Stomach smooth muscle (tissue), 2 donors: ENCODE measurements at regions not wholly inside any gene's neighbourhood (a gene's known extent, or its start where the extent isn't known, plus 50 kb on each side); places are given as distances from the start of the nearest gene placed in this dataset.

Source experiments
- H3K27ac ChIP-seq: one replicate; pipeline ENCODE4 v1.7.0; 2013; ENCODE audit warnings: mild to moderate bottlenecking, low read length, inconsistent platforms
- H3K27me3 ChIP-seq, 2 donors: one replicate each; pipeline ENCODE4 v1.7.0; 2013; ENCODE audit warnings: low read length in 2 of 2; ENCODE audit not compliant: insufficient read depth in 2 of 2, control insufficient read depth in 1 of 2
- H3K36me3 ChIP-seq, 2 donors: one replicate each; pipeline ENCODE4 v1.7.0; 2013; ENCODE audit warnings: low read length in 2 of 2; ENCODE audit not compliant: control insufficient read depth in 2 of 2, insufficient read depth in 2 of 2
- H3K4me1 ChIP-seq: one replicate; pipeline ENCODE4 v1.7.0; 2013; ENCODE audit warnings: low read length; ENCODE audit not compliant: control insufficient read depth, insufficient read depth
- H3K4me3 ChIP-seq, 2 donors: one replicate each; pipeline ENCODE4 v1.7.0; 2013; ENCODE audit warnings: low read length in 2 of 2
- H3K9ac ChIP-seq, 2 donors: one replicate each; pipeline ENCODE4 v1.7.0; 2013; ENCODE audit warnings: low read length in 2 of 2, mild to moderate bottlenecking in 1 of 2
- H3K9me3 ChIP-seq, 2 donors: one replicate each; pipeline ENCODE4 v1.7.0; 2013; ENCODE audit warnings: low read length in 2 of 2; ENCODE audit not compliant: control insufficient read depth in 2 of 2
- donor health status: healthy.
- donor health status: Pancreatic carcinoma.

DNA sequence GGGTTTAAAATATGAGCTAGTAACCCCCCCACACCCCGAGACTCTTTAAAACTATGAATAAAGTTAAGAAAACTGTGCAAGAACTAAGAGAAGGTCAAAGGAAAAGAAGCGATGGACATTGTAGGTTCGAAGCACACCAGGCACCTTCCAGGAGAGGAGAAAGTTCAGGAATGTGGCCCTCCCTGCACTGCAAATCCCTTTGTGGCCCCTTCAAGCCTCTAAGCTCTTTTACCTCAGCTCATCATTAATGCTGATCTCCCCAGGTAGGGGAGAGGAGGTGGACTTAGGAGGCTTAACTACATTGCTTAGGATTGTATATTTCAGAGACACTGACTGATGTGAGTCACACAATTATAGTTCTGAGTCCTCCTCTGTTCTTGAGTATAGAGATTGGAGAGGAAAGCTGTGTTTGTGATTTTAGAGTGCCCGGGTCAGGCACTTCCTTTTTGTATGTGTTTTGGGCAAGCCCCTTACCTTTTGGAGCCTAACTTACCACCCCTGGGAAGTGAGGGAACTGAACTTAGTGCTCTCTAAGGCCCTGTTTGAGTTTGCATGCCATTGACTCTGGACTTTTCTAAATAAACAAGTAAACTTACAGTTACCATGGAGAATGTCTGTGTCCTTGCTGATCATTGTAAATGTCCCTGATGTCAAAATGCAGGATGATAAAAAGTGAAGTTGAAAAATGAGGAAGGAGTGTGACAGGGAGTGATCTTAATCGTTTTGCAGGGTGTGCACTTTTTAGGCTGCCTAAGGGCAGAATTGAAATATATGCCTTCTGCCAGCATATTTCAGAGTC lies 140.8 kb upstream of the ZEB2 start:
- Histone ChIP-seq H3K27ac (no peak overlapping the region), H3K9ac (no peak overlapping the region), H3K27me3 (no peaks in the 10 kb centered on the region), H3K4me3 (no peak overlapping the region), H3K4me1 (no peaks in the 10 kb centered on the region), H3K36me3 (no peaks in the 10 kb centered on the region), H3K9me3 (no peaks in the 10 kb centered on the region)

DNA sequence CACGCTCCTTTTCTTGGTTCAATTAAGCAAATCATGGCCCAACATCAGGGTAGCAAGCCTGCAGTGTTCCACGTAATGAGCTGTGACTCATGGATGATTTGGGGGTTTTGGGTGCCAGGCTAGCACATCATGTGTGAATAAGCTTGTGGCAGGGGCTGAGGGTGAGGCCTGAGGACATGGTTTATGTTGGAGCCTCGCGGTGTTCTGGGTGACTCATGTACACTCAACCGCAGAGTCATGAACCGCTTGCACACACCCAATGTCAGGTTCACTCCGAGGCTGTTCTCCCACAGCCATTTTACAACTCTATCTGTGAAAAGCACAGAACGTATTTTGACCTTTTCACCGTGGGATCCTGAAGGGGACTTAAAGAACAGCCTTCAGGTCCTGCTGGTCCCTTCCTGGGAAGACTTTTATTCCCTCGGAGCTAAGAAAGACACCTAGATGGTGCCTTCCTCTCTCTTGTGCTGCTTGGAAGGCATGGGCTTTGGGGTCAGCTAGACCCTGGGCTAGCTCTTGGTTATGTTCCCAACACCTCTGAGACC lies 139.9 kb upstream of the ZEB2 start:
- H3K9me3 ChIP-seq = no peaks in the 10 kb centered on the region
- H3K36me3 ChIP-seq = no peaks in the 10 kb centered on the region
- no peak overlapping the region for H3K9ac ChIP-seq
- no peak overlapping the region for H3K4me3 ChIP-seq
- H3K27me3 ChIP-seq = no peaks in the 10 kb centered on the region
- no peak overlapping the region for H3K27ac ChIP-seq
- H3K4me1 ChIP-seq = no peaks in the 10 kb centered on the region

DNA sequence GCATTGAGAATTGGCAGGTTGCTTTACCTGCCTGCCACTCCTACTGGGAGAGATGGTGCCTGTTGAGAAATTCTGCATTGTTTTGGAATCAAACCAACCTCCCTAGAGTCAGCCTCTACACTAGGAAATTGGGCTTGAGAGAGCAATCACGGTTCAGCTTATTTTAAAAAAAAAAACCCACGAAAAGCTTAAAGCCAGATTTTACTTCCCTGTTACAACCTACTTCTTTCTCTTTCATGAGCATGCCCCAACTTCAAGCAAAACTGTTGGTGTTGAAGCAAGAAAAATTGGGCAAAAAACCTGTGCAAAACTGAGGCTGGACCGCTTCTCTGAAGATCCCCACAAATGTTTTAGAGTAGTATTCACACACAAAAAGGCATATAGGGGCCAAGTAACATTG lies 134.6 kb upstream of the ZEB2 start:
- H3K36me3 ChIP-seq = no peaks in the 10 kb centered on the region
- no peak overlapping the region for H3K9ac ChIP-seq
- no peak overlapping the region for H3K4me3 ChIP-seq
- no peaks in the 10 kb centered on the region for H3K4me1 ChIP-seq
- no peaks in the 10 kb centered on the region for H3K9me3 ChIP-seq
- no peak overlapping the region for H3K27ac ChIP-seq
- no peaks in the 10 kb centered on the region for H3K27me3 ChIP-seq

DNA sequence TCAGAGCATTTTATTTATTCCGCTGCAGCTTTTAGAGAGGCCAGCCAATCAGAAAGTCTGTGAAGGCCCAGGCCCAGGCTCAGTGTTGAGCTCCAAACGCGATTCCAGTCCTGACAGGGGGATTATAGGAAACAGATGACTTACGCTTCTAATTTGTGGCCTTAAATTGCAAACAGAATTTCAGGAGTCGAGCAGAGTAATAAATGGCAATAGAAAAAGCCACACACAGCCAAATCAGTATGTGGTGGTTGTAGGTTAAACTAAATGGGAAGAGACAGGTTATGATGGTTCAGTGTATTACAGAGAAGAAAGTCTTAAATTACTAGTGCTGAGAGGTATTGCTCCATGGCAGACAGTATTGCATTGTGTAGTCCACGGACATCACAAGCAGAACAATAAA lies 131.0 kb upstream of the ZEB2 start:
- Histone ChIP-seq H3K9me3 (no peaks in the 10 kb centered on the region), H3K27ac (no peak overlapping the region), H3K27me3 (no peaks in the 10 kb centered on the region), H3K4me1 (no peaks in the 10 kb centered on the region), H3K4me3 (no peak overlapping the region), H3K36me3 (no peaks in the 10 kb centered on the region), H3K9ac (no peak overlapping the region)

DNA sequence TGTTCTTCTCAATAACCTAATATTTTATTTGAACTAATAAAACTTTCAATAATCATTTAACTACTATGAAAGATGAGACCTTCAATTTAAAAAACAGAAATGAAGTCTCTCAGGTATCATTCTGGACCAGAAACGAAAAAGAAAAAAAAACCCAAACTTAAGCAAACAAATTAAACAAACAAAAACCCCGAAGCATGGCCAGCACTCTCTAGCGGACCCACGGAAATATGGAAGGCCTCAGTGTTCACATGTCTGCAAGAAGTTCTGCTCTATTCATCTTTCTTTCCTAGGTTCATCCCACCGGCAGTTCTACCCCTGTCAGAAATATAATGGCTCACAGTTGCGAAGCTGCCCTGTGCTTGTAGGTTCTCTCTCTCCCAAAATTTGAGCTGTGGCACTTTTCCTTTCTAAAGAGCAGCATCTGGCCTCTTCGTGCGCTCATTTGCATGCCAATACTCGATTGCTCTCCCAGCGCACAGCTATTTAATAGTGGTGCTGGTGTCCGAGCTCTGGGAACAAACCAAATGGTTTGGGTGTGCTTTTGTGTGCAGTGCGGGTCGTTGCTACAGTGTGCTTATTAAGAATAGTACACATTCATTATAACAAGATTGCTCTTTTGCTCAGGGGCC lies 129.0 kb upstream of the ZEB2 start:
- H3K27ac ChIP-seq = no peak overlapping the region
- no peak overlapping the region for H3K9ac ChIP-seq
- no peaks in the 10 kb centered on the region for H3K36me3 ChIP-seq
- H3K4me3 ChIP-seq = no peak overlapping the region
- H3K4me1 ChIP-seq = no peaks in the 10 kb centered on the region
- no peaks in the 10 kb centered on the region for H3K27me3 ChIP-seq
- H3K9me3 ChIP-seq = no peaks in the 10 kb centered on the region

DNA sequence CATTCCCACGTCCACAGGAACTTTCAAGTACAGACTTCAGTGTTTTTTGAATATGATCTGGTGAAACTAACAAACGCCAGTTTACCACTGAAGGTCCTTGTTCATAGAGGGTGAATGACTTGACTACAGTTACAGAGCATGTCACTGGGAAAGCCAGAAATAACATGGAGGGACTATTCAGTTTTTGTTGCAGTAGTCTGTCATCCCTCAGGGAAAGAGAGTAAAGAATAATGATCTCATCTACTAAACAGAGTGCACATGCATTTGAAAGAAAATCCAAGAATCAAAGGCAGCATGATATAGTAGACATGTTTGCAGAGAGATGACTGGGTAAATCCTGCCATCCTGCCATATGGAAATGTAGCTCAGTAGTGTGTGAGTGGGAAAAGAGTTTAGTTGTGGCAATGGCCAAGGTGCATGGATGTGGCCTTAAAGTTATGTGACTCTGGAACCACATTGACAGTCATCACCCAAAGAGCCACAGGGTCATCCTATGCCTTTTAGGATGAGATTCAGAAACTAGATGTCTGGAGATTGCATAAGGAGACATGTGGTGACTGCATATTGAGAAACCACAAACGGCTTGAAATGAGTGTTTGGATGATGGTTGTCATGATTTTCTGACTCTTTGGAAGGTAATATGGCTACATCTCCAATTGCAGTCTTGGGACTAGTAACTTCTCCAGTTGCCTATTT lies 125.3 kb upstream of the ZEB2 start:
- Histone ChIP-seq H3K36me3 (no peaks in the 10 kb centered on the region), H3K4me3 (no peak overlapping the region), H3K9ac (no peak overlapping the region), H3K27ac (no peak overlapping the region), H3K27me3 (no peaks in the 10 kb centered on the region), H3K9me3 (no peaks in the 10 kb centered on the region), H3K4me1 (no peaks in the 10 kb centered on the region)

DNA sequence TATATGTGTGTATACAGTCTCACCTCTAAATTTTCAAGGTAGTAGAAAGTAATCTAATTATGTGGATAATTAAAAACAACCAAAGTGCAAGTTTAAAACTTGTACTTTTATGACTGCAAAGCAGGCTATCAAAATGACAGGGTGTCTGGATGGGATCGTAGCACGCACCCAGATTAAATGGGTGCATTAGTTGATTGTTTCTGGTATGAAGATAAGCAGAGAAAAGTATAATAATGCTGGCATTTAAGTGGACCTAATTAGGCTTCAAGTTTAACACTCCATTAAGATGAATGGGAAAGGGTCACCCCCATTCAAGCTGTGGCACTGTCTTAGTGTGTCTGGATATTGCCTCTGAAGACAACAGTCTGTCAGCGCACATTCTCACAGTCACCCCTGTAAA lies 124.6 kb upstream of the ZEB2 start:
- Histone ChIP-seq H3K4me1 (no peaks in the 10 kb centered on the region), H3K27me3 (no peaks in the 10 kb centered on the region), H3K36me3 (no peaks in the 10 kb centered on the region), H3K9ac (no peak overlapping the region), H3K27ac (no peak overlapping the region), H3K4me3 (no peak overlapping the region), H3K9me3 (no peaks in the 10 kb centered on the region)

DNA sequence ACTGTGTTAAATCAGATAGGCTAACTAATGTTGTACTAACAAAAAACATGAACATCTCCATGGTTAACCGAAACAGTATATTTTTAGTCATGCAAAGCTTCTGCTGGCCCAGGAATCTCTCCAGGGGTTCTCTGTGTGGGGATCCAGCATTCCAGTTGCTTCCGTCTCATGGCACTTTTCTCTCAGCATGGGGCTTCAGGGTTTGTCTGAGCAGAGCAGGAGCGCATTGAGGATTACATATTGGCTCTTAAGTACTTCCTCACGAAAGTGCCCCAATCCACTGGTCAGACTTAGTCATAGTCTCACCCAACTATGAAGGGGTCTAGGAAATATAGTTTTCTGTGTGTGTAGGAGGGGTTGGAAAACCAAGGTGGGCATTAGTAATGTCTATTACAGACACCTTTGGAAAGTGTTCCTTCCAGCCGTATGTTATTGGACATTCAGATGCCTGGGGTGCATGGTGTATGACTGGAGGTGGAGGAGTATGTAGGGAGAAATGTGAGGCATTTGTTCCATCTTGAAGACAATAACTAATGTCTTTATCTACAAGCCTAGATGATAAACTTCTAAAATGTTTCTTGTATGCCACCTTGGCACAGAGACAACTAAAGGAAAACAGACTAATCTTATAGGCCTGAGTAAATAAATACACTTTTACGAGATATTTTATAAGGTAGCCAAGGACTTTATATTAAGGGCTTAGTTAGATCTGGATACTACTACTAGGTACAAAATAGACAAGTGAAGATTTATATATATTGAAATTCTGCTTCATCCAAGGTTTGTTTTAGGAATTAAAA lies 123.8 kb upstream of the ZEB2 start:
- H3K9ac ChIP-seq = no peak overlapping the region
- no peaks in the 10 kb centered on the region for H3K9me3 ChIP-seq
- no peak overlapping the region for H3K4me3 ChIP-seq
- no peaks in the 10 kb centered on the region for H3K27me3 ChIP-seq
- no peaks in the 10 kb centered on the region for H3K36me3 ChIP-seq
- no peaks in the 10 kb centered on the region for H3K4me1 ChIP-seq
- no peak overlapping the region for H3K27ac ChIP-seq

DNA sequence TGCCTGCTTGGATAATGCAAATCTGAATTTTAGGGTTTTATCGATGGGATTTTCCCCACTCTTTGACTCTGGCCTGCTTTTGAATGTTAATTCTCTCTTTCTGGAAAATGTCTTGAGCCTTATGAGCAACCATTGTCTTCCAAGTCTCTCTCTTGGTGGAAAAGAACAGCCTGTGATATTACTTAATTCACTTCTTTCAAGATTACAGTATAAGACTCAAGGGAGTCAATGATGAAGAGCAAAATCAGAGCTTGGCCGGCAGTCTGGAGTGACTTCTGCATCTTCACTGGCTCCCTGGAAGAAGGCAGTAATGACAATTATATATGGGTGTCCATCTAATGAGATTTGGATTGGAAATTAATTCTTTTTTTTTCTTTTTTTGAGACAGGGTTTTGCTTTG lies 122.9 kb upstream of the ZEB2 start:
- Histone ChIP-seq H3K27ac (no peak overlapping the region), H3K27me3 (no peaks in the 10 kb centered on the region), H3K4me1 (no peaks in the 10 kb centered on the region), H3K36me3 (no peaks in the 10 kb centered on the region), H3K9ac (no peak overlapping the region), H3K9me3 (no peaks in the 10 kb centered on the region), H3K4me3 (no peak overlapping the region)

DNA sequence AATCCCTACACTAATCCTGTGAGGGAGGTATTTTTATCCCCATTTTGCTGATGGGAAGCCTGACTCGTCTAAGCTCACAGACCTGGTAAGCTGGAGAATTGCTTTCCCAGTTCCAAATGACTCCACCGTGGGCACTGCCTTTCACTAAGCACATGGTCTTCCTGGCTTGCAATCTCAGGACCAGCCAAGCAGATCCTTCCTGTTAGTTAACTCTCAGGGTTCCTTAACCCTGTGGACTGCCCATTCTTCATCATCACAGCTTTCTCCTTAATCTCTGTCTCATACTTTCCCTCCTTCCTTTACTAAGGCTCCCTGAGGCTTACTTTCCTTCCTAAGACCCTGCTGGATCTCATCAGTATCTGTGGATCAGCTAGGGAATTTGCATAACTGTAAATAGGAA lies 122.2 kb upstream of the ZEB2 start:
- Histone ChIP-seq H3K9ac (no peak overlapping the region), H3K27ac (no peak overlapping the region), H3K4me1 (no peaks in the 10 kb centered on the region), H3K9me3 (no peaks in the 10 kb centered on the region), H3K27me3 (no peaks in the 10 kb centered on the region), H3K36me3 (no peaks in the 10 kb centered on the region), H3K4me3 (no peak overlapping the region)
